ENCODE measurements at regions not wholly inside any gene's neighbourhood (a gene's known extent, or its start where the extent isn't known, plus 50 kb on each side); places are given as distances from the start of the nearest gene placed in this dataset.

GRCh38 chr15:59941612-59942011 lies 62.5 kb upstream of the FOXB1 start:
- Histone ChIP-seq H3F3A (ENCODE audit: insufficient read depth, low read length) (no peaks in the 10 kb centered on the region), H3K9ac (ENCODE audit: low read length) (no peak overlapping the region), H3K36me3 (replicated peaks; ENCODE audit: insufficient read depth, low read length) (no peaks in the 10 kb centered on the region), H3K9me2 (replicated peaks; ENCODE audit: insufficient read depth, low read length) (no peaks in the 10 kb centered on the region), H3K27me3 (replicated peaks; ENCODE audit: insufficient read depth, low read length) (no peaks in the 10 kb centered on the region), H2AFZ (ENCODE audit: low read length) (no peak overlapping the region), H3K27ac (ENCODE audit: low read length) (no peak overlapping the region), H3K4me1 (ENCODE audit: low read length) (no peaks in the 10 kb centered on the region), H3K4me2 (ENCODE audit: low read depth, low read length) (no peak overlapping the region), H3K4me3 (ENCODE audit: low read length) (no peak overlapping the region), H4K20me1 (ENCODE audit: insufficient read depth, low read length) (no peaks in the 10 kb centered on the region), H3K79me2 (ENCODE audit: low read length) (no peaks in the 10 kb centered on the region), H3K9me3 (replicated peaks; ENCODE audit: insufficient read depth, low read length) (no peaks in the 10 kb centered on the region)
- no peak for DNase-seq
- TF ChIP-seq EZH2 (optimal IDR thresholded peaks at IDR 0.05; ENCODE audit: low read depth, low read length) (no peak), CTCF (IDR thresholded peaks at IDR 0.05; ENCODE audit: low read length) (no peak), EZH2phosphoT487 (IDR thresholded peaks at IDR 0.05; ENCODE audit: low read length) (no peak)

DNA sequence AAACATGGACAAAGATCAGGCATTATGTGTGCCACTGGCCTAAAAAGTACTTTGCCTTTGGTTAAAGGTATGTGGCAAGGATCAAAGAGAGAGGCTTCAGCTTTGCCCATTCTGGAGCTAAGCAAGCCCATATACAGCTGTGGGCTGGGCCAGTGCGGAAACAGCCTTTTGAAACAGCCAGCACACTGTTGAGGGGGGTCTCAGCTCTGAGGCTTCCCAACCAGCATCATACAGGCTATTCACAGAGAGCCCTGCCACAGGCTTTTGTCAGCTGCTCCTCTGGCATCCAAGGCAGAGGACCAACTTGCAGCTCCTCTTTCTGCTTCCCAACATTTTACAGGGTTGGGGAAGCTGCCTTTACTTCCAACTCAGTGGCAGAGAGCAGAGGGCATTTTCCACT lies 63.2 kb upstream of the FOXB1 start:
- Histone ChIP-seq H3K36me3 (replicated peaks; ENCODE audit: insufficient read depth, low read length) (no peaks in the 10 kb centered on the region), H3K4me2 (ENCODE audit: low read depth, low read length) (no peak overlapping the region), H3F3A (ENCODE audit: insufficient read depth, low read length) (no peaks in the 10 kb centered on the region), H3K79me2 (ENCODE audit: low read length) (no peaks in the 10 kb centered on the region), H3K4me3 (ENCODE audit: low read length) (no peak overlapping the region), H2AFZ (ENCODE audit: low read length) (no peak overlapping the region), H3K27ac (ENCODE audit: low read length) (no peak overlapping the region), H4K20me1 (ENCODE audit: insufficient read depth, low read length) (no peaks in the 10 kb centered on the region), H3K9ac (ENCODE audit: low read length) (no peak overlapping the region), H3K27me3 (replicated peaks; ENCODE audit: insufficient read depth, low read length) (no peaks in the 10 kb centered on the region), H3K9me2 (replicated peaks; ENCODE audit: insufficient read depth, low read length) (no peaks in the 10 kb centered on the region), H3K4me1 (ENCODE audit: low read length) (no peaks in the 10 kb centered on the region), H3K9me3 (replicated peaks; ENCODE audit: insufficient read depth, low read length) (no peaks in the 10 kb centered on the region)
- TF ChIP-seq CTCF (IDR thresholded peaks at IDR 0.05; ENCODE audit: low read length) (no peak), EZH2 (optimal IDR thresholded peaks at IDR 0.05; ENCODE audit: low read depth, low read length) (no peak), EZH2phosphoT487 (IDR thresholded peaks at IDR 0.05; ENCODE audit: low read length) (no peak)
- DNase-seq = no peak

GRCh38 chr15:59940456-59940855 lies 63.7 kb upstream of the FOXB1 start:
- Histone ChIP-seq H3K36me3 (replicated peaks; ENCODE audit: insufficient read depth, low read length) (no peaks in the 10 kb centered on the region), H3K9ac (ENCODE audit: low read length) (no peak overlapping the region), H3K9me2 (replicated peaks; ENCODE audit: insufficient read depth, low read length) (no peaks in the 10 kb centered on the region), H3K79me2 (ENCODE audit: low read length) (no peaks in the 10 kb centered on the region), H3K4me2 (ENCODE audit: low read depth, low read length) (no peak overlapping the region), H3K9me3 (replicated peaks; ENCODE audit: insufficient read depth, low read length) (no peaks in the 10 kb centered on the region), H3K27ac (ENCODE audit: low read length) (no peak overlapping the region), H3K4me3 (ENCODE audit: low read length) (no peak overlapping the region), H4K20me1 (ENCODE audit: insufficient read depth, low read length) (no peaks in the 10 kb centered on the region), H3F3A (ENCODE audit: insufficient read depth, low read length) (no peaks in the 10 kb centered on the region), H3K4me1 (ENCODE audit: low read length) (no peaks in the 10 kb centered on the region), H3K27me3 (replicated peaks; ENCODE audit: insufficient read depth, low read length) (no peaks in the 10 kb centered on the region), H2AFZ (ENCODE audit: low read length) (no peak overlapping the region)
- no peak for DNase-seq
- TF ChIP-seq CTCF (IDR thresholded peaks at IDR 0.05; ENCODE audit: low read length) = no peak
- TF ChIP-seq EZH2phosphoT487 (IDR thresholded peaks at IDR 0.05; ENCODE audit: low read length) = no peak
- no peak for TF ChIP-seq EZH2 (optimal IDR thresholded peaks at IDR 0.05; ENCODE audit: low read depth, low read length)
